ENCODE measurements at regions not wholly inside any gene's neighbourhood (a gene's known extent, or its start where the extent isn't known, plus 50 kb on each side); places are given as distances from the start of the nearest gene placed in this dataset.

GRCh38 chr7:52956379-52956915, 79.0 kb upstream of the POM121L12 start:
- TF ChIP-seq, protein P1, sequence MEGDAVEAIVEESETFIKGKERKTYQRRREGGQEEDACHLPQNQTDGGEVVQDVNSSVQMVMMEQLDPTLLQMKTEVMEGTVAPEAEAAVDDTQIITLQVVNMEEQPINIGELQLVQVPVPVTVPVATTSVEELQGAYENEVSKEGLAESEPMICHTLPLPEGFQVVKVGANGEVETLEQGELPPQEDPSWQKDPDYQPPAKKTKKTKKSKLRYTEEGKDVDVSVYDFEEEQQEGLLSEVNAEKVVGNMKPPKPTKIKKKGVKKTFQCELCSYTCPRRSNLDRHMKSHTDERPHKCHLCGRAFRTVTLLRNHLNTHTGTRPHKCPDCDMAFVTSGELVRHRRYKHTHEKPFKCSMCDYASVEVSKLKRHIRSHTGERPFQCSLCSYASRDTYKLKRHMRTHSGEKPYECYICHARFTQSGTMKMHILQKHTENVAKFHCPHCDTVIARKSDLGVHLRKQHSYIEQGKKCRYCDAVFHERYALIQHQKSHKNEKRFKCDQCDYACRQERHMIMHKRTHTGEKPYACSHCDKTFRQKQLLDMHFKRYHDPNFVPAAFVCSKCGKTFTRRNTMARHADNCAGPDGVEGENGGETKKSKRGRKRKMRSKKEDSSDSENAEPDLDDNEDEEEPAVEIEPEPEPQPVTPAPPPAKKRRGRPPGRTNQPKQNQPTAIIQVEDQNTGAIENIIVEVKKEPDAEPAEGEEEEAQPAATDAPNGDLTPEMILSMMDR (IDR thresholded peaks at IDR 0.05): no peak
- no peak for TF ChIP-seq POLR2A (IDR thresholded peaks at IDR 0.05)
